Neural cell (in vitro differentiated cells): ENCODE measurements at regions not wholly inside any gene's neighbourhood (a gene's known extent, or its start where the extent isn't known, plus 50 kb on each side); places are given as distances from the start of the nearest gene placed in this dataset.

ENCODE experiments used
- EP300 ChIP-seq: fragments of 450-650 bp; conservative IDR thresholded peaks from 2 replicates; pipeline ENCODE4 v1.6.1; 2014; ENCODE audit warnings: antibody characterized with exemption, mild to moderate bottlenecking, moderate library complexity; ENCODE audit not compliant: poor library complexity, severe bottlenecking
- EZH2 ChIP-seq: fragments of 200-600, 300-800 bp; shearing (Covaris generic), sonication (generic); IDR thresholded peaks from 2 replicates; pipeline ENCODE4 v1.6.1; 2014; ENCODE audit warnings: antibody characterized with exemption, low read length, borderline replicate concordance, mild to moderate bottlenecking; ENCODE audit not compliant: insufficient read depth, poor library complexity, severe bottlenecking
- POLR2AphosphoS5 ChIP-seq: IDR thresholded peaks from 2 replicates; pipeline ENCODE4 v1.6.1; 2012
- TAF1 ChIP-seq: IDR thresholded peaks from 2 replicates; pipeline ENCODE4 v1.6.1; 2012; ENCODE audit warnings: low read depth
- TF ChIP-seq, protein P1 (sequence below): fragments of 450-650 bp; IDR thresholded peaks from 2 replicates; pipeline ENCODE4 v1.5.1; 2014; ENCODE audit warnings: antibody characterized with exemption, mild to moderate bottlenecking, moderate library complexity; ENCODE audit not compliant: poor library complexity, severe bottlenecking
- TF ChIP-seq, protein P2 (sequence below): IDR thresholded peaks from 2 replicates; pipeline ENCODE4 v1.6.1; 2012; ENCODE audit warnings: borderline replicate concordance

GRCh38 chr12:14048941-14049545 is 67.6 kb upstream of the GRIN2B start:
- no peak for TF ChIP-seq TAF1
- TF ChIP-seq EP300 = no peak
- TF ChIP-seq, protein P1, sequence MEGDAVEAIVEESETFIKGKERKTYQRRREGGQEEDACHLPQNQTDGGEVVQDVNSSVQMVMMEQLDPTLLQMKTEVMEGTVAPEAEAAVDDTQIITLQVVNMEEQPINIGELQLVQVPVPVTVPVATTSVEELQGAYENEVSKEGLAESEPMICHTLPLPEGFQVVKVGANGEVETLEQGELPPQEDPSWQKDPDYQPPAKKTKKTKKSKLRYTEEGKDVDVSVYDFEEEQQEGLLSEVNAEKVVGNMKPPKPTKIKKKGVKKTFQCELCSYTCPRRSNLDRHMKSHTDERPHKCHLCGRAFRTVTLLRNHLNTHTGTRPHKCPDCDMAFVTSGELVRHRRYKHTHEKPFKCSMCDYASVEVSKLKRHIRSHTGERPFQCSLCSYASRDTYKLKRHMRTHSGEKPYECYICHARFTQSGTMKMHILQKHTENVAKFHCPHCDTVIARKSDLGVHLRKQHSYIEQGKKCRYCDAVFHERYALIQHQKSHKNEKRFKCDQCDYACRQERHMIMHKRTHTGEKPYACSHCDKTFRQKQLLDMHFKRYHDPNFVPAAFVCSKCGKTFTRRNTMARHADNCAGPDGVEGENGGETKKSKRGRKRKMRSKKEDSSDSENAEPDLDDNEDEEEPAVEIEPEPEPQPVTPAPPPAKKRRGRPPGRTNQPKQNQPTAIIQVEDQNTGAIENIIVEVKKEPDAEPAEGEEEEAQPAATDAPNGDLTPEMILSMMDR = no peak
- TF ChIP-seq POLR2AphosphoS5 = no peak
- TF ChIP-seq, protein P2, sequence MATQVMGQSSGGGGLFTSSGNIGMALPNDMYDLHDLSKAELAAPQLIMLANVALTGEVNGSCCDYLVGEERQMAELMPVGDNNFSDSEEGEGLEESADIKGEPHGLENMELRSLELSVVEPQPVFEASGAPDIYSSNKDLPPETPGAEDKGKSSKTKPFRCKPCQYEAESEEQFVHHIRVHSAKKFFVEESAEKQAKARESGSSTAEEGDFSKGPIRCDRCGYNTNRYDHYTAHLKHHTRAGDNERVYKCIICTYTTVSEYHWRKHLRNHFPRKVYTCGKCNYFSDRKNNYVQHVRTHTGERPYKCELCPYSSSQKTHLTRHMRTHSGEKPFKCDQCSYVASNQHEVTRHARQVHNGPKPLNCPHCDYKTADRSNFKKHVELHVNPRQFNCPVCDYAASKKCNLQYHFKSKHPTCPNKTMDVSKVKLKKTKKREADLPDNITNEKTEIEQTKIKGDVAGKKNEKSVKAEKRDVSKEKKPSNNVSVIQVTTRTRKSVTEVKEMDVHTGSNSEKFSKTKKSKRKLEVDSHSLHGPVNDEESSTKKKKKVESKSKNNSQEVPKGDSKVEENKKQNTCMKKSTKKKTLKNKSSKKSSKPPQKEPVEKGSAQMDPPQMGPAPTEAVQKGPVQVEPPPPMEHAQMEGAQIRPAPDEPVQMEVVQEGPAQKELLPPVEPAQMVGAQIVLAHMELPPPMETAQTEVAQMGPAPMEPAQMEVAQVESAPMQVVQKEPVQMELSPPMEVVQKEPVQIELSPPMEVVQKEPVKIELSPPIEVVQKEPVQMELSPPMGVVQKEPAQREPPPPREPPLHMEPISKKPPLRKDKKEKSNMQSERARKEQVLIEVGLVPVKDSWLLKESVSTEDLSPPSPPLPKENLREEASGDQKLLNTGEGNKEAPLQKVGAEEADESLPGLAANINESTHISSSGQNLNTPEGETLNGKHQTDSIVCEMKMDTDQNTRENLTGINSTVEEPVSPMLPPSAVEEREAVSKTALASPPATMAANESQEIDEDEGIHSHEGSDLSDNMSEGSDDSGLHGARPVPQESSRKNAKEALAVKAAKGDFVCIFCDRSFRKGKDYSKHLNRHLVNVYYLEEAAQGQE = no peak
- TF ChIP-seq EZH2 = no peak
